ENCODE measurements at regions not wholly inside any gene's neighbourhood (a gene's known extent, or its start where the extent isn't known, plus 50 kb on each side); places are given as distances from the start of the nearest gene placed in this dataset.

DNA sequence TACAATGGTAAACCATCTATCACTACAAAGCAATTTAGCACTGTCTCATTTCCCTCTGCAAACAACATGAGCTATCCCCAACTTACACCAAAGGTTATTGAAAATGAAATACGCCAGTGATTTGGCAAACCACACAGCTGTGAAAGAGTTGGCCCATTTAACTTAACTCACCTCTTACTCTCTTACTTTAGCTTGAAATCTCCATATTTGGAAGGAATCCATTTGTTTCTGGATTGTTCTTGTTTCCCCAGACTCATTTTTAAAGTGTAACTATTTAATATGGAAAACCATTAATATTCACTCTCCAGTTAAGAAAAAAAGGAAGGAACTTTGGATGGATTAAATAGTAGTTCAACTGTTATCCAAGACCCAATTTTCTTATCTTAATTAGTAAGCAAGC lies 93.7 kb upstream of the TRIB2 start:
- TF ChIP-seq, protein P1, sequence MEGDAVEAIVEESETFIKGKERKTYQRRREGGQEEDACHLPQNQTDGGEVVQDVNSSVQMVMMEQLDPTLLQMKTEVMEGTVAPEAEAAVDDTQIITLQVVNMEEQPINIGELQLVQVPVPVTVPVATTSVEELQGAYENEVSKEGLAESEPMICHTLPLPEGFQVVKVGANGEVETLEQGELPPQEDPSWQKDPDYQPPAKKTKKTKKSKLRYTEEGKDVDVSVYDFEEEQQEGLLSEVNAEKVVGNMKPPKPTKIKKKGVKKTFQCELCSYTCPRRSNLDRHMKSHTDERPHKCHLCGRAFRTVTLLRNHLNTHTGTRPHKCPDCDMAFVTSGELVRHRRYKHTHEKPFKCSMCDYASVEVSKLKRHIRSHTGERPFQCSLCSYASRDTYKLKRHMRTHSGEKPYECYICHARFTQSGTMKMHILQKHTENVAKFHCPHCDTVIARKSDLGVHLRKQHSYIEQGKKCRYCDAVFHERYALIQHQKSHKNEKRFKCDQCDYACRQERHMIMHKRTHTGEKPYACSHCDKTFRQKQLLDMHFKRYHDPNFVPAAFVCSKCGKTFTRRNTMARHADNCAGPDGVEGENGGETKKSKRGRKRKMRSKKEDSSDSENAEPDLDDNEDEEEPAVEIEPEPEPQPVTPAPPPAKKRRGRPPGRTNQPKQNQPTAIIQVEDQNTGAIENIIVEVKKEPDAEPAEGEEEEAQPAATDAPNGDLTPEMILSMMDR (IDR thresholded peaks at IDR 0.05): no peak
- TF ChIP-seq POLR2A (IDR thresholded peaks at IDR 0.05): no peak
